CD4-positive, alpha-beta T cell treated with Interleukin-4 for 1 hour (primary cell): ENCODE measurements at regions not wholly inside any gene's neighbourhood (a gene's known extent, or its start where the extent isn't known, plus 50 kb on each side); places are given as distances from the start of the nearest gene placed in this dataset.

ENCODE experiments used
- DNase-seq, 2 donors: peaks; one replicate each; pipeline ENCODE4 v3.0.0-alpha.2; 2020 to 2022

DNA sequence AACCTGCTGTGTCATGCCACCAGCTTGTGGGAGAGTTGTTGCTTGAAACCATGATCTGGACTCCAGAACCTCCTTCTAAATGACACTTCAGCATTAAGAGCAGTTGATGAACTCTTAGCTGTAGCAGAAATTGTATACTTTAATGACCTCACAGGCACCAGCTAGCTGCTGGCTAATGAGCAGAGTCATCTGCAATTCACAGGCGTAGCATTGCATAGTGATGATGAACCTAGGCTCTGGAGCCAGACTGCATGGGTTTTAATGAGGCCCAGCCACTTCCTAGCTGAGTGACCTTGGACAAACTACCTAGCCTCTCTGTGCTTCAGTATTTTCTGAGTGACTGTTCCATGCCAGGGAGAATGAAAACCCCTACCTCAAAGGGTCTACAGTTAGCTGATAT lies 407.1 kb downstream of the LMO4 start:
- no peak for DNase-seq

GRCh38 chr1:87739141-87739540 lies 410.5 kb downstream of the LMO4 start:
- DNase-seq, result no peak

GRCh38 chr1:87739704-87740103 lies 411.0 kb downstream of the LMO4 start:
- no peak for DNase-seq

- DNase-seq, result no peak
Measured at GRCh38 chr1:87743256-87743655, 414.6 kb downstream of the LMO4 start.

DNA sequence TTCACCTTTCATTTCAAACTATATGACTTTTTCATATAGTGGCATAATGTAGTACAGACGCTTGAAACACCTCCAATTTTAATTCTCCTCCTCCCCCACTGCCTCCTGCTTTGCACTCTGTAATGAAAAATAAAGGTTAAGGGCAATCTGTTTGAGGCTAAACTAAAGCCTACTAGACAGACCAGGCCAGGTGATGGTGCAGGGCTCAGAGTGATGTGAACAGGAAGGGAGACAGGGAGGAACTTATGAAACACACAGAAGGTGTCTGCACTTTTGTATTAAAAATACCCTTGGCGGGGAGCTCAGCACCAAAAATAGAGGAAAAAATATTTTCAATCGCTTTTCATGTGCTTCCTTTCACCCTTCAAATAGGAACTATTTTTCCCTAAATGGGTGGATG lies 415.4 kb downstream of the LMO4 start:
- no peak for DNase-seq

DNA sequence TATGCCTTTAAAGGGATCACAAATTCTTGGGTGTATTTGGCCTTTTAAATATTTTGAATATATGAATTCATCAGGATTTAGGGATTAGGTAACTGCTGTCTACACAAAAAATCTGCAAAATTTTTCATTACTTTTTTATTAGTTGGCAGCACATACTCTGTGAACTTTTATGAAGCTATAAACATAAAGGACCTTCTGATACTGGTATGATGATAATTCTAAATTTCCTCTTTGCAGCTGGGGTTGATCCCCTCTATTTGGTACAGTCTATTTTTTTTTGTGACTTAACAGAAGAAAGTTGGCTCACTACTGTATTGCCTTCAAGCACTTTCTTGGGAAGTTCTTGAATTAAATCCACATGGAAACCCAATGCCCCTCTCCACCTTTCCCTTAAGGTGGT lies 416.1 kb downstream of the LMO4 start:
- no peak for DNase-seq

DNA sequence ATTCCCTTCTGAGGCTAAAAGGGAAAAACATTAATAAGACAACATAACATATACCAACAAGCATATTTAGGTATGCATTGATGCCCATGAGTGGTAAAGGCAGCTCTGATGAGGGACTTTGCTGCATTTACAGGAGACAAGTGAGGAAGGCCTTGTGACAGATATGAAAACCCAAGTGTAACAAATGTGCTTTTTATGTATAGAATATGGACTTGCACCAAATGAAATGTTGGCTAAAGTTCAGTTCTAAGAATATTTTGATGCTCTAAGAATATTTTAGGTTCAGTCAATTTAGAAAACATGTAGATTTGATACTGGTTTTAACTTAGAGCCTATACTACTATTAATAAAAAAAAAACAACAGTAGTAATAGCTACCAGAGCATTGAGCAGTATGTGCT lies 424.7 kb downstream of the LMO4 start:
- no peak for DNase-seq

DNA sequence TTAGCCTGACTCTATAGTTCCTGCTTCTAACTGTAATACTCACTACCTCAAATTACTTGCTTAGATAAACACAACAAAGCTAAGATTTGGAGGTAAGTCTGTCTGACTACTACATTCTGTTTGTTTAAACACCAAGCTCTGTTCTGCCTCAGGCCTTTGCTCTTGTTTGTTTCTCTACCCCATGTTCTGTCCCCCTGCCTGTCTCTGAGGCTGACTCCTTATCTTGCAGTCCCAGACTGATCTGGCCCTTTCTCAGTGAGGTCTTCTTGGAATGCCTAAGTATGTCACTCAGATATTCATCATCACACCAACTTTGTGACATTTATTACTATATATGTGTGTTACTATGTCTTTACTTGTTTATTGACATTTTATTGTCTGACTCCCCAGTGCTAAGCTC lies 425.5 kb downstream of the LMO4 start:
- no peak for DNase-seq

- no peak for DNase-seq
Measured at GRCh38 chr1:87757676-87758075, 429.0 kb downstream of the LMO4 start.

DNA sequence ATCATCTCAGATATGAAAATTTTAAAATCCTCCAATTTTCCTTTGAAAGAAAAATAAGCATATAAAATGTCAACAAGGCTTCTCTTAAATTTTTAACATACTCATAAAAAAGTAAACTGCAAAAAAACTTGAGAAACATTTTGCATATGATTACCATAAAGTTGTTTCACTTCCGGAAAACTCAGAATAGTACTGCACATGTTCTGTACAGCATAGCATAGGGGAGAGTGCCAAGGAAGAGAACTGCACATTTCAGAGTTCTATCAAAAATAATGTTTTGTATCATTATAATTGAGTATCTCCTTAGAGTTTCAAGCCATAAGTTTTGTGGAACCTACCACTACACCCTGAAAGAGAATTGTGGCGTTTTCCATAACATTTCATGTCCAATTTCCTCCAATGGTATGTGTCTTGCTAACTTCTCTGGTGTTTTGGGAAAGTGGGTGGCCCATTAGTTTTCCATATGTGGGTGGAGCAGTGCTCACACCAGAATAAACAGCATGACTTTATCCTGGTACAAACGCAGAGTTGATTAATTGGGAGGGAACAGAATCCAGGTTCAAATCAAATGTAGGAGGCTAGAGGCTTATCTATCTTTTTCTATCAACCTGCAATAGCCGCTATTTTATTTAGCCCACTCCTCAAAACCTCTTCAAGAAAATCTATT lies 430.9 kb downstream of the LMO4 start:
- DNase-seq, result no peak

- DNase-seq, result no peak
Measured at GRCh38 chr1:87760155-87760554, 431.5 kb downstream of the LMO4 start.

GRCh38 chr1:87760654-87761053 lies 432.0 kb downstream of the LMO4 start:
- no peak for DNase-seq

DNA sequence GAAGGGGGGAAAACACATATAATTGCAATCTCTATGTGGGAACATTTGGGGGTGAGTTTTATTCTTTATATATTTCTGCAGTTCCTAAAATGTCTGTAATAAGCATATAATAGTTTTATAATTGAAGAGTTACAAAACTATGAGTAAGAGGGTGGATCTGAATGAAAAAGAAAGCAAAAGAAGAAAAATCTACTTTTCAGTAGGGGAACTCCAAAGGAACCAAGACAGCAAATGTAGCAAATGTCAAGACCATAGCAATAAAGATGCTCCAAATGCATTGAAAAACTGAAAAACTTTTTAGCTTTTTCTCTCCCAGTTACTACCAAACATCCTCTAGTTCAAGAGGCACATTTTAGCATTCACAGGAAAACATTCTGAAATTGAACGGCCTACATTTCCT lies 434.8 kb downstream of the LMO4 start:
- DNase-seq, result no peak

GRCh38 chr1:87765057-87765680 lies 436.5 kb downstream of the LMO4 start:
- DNase-seq, result no peak

GRCh38 chr1:87765681-87766070 lies 437.0 kb downstream of the LMO4 start:
- DNase-seq, result no peak

DNA sequence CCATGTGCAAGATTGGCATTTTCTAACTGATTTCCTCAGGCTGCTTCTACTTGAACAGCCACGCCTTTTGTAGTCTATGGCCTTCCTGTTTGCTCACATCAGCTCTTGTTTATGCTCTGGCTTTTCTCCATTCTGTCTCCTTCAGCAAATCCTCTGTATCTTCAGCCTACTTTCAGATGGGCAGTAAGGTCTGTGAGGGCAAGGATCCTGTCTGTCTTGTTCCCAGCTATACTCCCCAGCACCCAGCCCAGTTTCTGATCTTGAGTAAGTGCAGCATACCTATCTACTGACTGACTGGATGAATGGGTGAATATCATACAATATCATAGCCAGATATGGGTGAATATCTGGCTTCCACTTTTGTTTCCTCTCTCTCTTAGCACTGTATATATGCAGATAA lies 438.1 kb downstream of the LMO4 start:
- no peak for DNase-seq

GRCh38 chr1:87778896-87779295 lies 450.2 kb downstream of the LMO4 start:
- DNase-seq, result no peak

GRCh38 chr1:87781554-87781953 lies 452.9 kb downstream of the LMO4 start:
- DNase-seq, result no peak

DNA sequence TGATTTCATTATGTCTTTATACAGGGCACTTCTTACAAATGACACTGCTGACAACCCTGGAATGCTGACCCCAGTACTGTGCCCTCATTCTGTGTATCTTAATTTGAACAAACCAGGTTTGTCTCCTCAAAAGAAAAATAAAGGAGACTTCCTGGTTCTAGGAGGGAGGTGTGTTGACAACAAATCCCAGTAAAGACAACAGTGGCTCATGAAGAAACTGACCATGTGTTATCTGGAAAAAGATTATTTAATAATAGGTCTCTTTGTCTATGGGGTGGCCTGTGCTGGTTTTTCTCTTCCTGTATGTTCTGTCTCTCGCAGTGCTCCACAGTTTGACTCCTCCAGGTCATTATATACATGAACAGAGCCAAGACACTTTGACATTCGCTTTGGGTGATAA lies 454.6 kb downstream of the LMO4 start:
- DNase-seq, result no peak

DNA sequence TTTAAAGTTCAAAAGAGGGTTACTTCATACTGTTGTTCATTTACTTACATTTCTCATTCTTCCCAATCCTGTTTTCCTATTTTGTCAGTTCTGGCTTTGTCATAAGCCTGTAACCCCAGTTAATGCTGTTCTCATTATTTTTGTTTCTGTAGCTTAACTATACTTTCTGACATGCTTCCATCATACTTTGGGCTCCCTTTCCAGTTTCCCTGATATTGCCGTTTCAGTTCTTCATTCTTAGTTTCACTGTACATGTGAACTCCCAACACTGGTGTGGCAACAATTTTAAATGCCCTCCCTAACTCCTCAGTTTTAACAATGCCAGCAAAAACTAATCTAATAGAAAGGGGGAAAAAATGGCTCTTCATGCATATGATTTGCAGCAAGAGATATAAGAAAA lies 456.7 kb downstream of the LMO4 start:
- no peak for DNase-seq

- no peak for DNase-seq
Measured at GRCh38 chr1:87786229-87786628, 457.5 kb downstream of the LMO4 start.

DNA sequence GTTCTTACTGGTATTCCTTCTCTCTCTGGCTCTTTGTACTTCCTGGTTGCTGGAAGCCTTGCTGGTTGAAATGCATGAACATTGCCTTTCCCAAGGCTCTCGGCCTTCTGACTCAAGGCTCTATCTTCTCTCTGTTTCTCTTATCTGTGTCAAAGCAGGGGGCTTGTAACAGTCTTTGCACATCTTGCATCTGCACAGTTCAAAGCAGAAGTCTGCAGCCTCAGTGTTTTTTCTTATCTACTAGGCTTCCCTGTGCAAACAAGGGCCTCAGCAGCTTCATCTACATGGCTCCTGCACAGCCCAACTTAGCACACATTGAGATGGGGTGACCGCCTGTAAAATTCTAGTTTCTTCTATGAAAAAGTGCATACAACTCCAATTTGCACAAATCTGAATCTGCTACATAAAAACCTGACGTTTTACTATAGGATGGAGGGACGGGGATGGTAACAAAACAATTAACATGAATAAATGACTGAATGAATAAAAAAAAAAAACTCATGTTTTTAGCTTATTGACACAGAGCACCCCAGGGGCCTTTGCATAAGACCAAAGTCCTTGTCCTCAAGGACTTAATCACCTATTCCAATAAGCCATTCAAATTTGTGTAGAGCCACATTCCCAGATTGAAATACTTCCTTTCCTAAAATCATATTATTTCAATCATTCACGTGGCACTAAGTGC lies 458.3 kb downstream of the LMO4 start:
- DNase-seq, result no peak

GRCh38 chr1:87787551-87787950 lies 458.9 kb downstream of the LMO4 start:
- DNase-seq, result no peak

GRCh38 chr1:87790756-87791155 lies 462.1 kb downstream of the LMO4 start:
- DNase-seq, result no peak
